ENCODE measurements at regions not wholly inside any gene's neighbourhood (a gene's known extent, or its start where the extent isn't known, plus 50 kb on each side); places are given as distances from the start of the nearest gene placed in this dataset.

- no peak for FAIRE-seq
Observed at GRCh38 chr6:43840490-43841218, 70.6 kb downstream of the VEGFA start.

- FAIRE-seq = no peak
Observed at GRCh38 chr6:43838276-43839036, 68.4 kb downstream of the VEGFA start.

GRCh38 chr6:43837507-43837906 is 67.5 kb downstream of the VEGFA start:
- no peak for FAIRE-seq

GRCh38 chr6:43836507-43837240 is 66.7 kb downstream of the VEGFA start:
- FAIRE-seq = no peak
